ENCODE measurements at regions not wholly inside any gene's neighbourhood (a gene's known extent, or its start where the extent isn't known, plus 50 kb on each side); places are given as distances from the start of the nearest gene placed in this dataset.

- TF ChIP-seq POLR2AphosphoS5 (IDR thresholded peaks at IDR 0.05) (no peak), CTCF (IDR thresholded peaks at IDR 0.05) (no peak), POLR2A (IDR thresholded peaks at IDR 0.05) (no peak), EP300 (IDR thresholded peaks at IDR 0.05) (no peak)
Measured at GRCh38 chr2:152263911-152264310, 71.1 kb upstream of the FMNL2 start.

Data from stomach (tissue), 4 donors.